ENCODE measurements at regions not wholly inside any gene's neighbourhood (a gene's known extent, or its start where the extent isn't known, plus 50 kb on each side); places are given as distances from the start of the nearest gene placed in this dataset.

DNA sequence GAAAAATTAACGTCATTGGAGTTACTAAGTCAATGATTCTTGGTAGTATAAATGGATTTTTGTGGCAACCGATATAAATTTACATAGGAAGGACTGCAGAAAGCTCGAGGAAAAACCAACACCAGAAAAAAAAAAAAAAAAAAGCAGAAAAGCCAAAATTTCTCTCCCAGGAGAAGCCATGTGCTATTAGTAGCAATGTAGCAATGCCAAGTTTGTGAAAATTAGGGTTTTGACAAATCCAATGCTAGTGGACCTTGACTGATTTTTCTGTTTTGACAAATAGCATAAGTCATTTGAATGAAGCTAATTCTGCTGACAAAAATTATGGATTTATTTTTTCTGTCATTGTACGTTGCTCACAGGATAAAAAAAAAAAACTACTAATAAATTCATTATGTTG is 1561.9 kb downstream of the MRPL39 start:
- no peak for ATAC-seq
- H3K4me1 ChIP-seq: no peaks in the 10 kb centered on the region
- ChIA-PET CTCF (no interaction called here), POLR2A (no interaction called here)
- DNase-seq (ENCODE audit: low read depth in 1 of 2, low spot score in 1 of 2): no peak
- no peak overlapping the region for H3K4me3 ChIP-seq
- no peaks in the 10 kb centered on the region for H3K9me3 ChIP-seq
- FAIRE-seq: no peak
- H3K27ac ChIP-seq: no peak overlapping the region
- TF ChIP-seq, protein P1, sequence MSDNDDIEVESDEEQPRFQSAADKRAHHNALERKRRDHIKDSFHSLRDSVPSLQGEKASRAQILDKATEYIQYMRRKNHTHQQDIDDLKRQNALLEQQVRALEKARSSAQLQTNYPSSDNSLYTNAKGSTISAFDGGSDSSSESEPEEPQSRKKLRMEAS (IDR thresholded peaks at IDR 0.05): no peak
- TF ChIP-seq CEBPB (IDR thresholded peaks at IDR 0.05) (no peak), RAD21 (conservative IDR thresholded peaks at IDR 0.05 in 1 of 2, IDR thresholded peaks at IDR 0.05 in 1 of 2) (no peak)
- 2% methylated on average over 4 of the region's 4 CpGs for WGBS (ENCODE audit: missing lambda C conversion rate)
- H3K4me2 ChIP-seq: no peak overlapping the region

DNA sequence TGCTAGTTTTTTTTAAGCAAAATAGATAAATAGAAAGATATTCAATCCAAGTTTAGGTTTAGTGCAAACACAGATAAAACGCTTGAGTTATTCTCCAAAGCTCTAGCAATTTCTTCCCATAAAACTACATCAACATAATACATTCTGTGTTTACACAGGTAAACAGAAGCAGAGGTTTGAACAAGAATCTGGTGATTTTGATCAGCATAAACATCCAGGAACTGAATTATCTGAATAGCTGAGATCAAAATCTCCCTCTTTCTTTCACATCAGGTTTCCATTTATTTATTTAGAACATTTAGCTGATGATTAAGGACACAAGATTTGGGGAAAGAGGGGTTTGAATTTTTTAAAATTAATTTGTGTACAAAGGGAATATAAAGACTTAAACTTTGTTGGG is 1564.6 kb downstream of the MRPL39 start:
- WGBS (ENCODE audit: missing lambda C conversion rate): 0% methylated on average over 1 of the region's 1 CpG
- CTCF ChIA-PET: no interaction called here

DNA sequence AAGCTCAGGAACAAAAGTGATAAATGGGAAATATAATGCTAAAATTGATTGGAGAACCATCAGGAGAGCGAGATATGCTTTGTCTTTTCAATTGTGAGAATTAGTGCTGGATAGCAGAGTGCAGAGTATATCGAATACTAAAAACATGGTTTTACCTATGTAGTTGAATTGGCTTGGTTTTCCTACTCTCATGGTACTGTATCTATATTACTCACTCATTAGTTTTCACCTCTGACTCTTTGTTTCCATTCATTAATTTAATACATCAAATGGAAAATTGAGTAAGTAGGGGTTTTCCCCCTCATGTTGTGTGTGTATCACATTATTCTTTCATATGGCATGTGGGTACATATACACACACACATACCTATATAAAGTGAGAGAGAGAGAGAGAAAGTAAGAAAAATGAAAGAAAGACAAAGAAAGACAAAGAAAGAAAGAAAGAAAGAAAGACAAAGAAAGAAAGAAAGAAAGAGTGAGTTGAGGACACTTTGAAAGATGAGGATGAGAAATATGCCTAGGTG is 1574.5 kb downstream of the MRPL39 start:
- no peak for DNase-seq (ENCODE audit: low read depth in 1 of 2, low spot score in 1 of 2)
- Histone ChIP-seq H3K4me2 (no peak overlapping the region), H3K4me1 (no peaks in the 10 kb centered on the region), H3K27ac (no peak overlapping the region), H3K9me3 (no peaks in the 10 kb centered on the region), H3K4me3 (no peak overlapping the region)
- ATAC-seq: no peak
- 5% methylated on average over 2 of the region's 2 CpGs for WGBS (ENCODE audit: missing lambda C conversion rate)
- FAIRE-seq: no peak
- TF ChIP-seq HOXB5 (CRISPR knock-in tag; IDR thresholded peaks at IDR 0.05) (no peak), EP300 (IDR thresholded peaks at IDR 0.05) (no peak), BHLHE40 (IDR thresholded peaks at IDR 0.05; ENCODE audit: low read depth, low read length) (no peak), HDAC2 (IDR thresholded peaks at IDR 0.05) (no peak), EHF (CRISPR knock-in tag; IDR thresholded peaks at IDR 0.05) (no peak), FOSB (CRISPR knock-in tag; IDR thresholded peaks at IDR 0.05) (no peak), KDM5A (IDR thresholded peaks at IDR 0.05) (no peak), NFE2L2 (conservative IDR thresholded peaks at IDR 0.05; ENCODE audit: low read length) (no peak), SREBF2 (IDR thresholded peaks at IDR 0.05) (no peak), HOXA7 (CRISPR knock-in tag; IDR thresholded peaks at IDR 0.05) (no peak)
- TF ChIP-seq, protein P2, sequence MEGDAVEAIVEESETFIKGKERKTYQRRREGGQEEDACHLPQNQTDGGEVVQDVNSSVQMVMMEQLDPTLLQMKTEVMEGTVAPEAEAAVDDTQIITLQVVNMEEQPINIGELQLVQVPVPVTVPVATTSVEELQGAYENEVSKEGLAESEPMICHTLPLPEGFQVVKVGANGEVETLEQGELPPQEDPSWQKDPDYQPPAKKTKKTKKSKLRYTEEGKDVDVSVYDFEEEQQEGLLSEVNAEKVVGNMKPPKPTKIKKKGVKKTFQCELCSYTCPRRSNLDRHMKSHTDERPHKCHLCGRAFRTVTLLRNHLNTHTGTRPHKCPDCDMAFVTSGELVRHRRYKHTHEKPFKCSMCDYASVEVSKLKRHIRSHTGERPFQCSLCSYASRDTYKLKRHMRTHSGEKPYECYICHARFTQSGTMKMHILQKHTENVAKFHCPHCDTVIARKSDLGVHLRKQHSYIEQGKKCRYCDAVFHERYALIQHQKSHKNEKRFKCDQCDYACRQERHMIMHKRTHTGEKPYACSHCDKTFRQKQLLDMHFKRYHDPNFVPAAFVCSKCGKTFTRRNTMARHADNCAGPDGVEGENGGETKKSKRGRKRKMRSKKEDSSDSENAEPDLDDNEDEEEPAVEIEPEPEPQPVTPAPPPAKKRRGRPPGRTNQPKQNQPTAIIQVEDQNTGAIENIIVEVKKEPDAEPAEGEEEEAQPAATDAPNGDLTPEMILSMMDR (IDR thresholded peaks at IDR 0.05): no peak
- TF ChIP-seq, protein P3, sequence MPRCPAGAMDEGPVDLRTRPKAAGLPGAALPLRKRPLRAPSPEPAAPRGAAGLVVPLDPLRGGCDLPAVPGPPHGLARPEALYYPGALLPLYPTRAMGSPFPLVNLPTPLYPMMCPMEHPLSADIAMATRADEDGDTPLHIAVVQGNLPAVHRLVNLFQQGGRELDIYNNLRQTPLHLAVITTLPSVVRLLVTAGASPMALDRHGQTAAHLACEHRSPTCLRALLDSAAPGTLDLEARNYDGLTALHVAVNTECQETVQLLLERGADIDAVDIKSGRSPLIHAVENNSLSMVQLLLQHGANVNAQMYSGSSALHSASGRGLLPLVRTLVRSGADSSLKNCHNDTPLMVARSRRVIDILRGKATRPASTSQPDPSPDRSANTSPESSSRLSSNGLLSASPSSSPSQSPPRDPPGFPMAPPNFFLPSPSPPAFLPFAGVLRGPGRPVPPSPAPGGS (IDR thresholded peaks at IDR 0.05): no peak
- ChIA-PET CTCF (no interaction called here), POLR2A (no interaction called here)

More for the DNA sequence above, 1564.6 kb downstream of the MRPL39 start:
- Histone ChIP-seq H3K27ac (no peak overlapping the region), H3K4me1 (no peaks in the 10 kb centered on the region), H3K9me3 (no peaks in the 10 kb centered on the region), H3K4me3 (no peak overlapping the region), H3K4me2 (no peak overlapping the region)
- DNase-seq (ENCODE audit: low read depth in 1 of 2, low spot score in 1 of 2) (no peak), FAIRE-seq (no peak), ATAC-seq (no peak)
- POLR2A ChIA-PET: no interaction called here
- TF ChIP-seq RCOR1 (IDR thresholded peaks at IDR 0.05; ENCODE audit: low read depth, low read length) (no peak), CEBPB (IDR thresholded peaks at IDR 0.05) (no peak), NPAS2 (CRISPR knock-in tag; IDR thresholded peaks at IDR 0.05; ENCODE audit: borderline replicate concordance) (no peak), HOXA7 (CRISPR knock-in tag; IDR thresholded peaks at IDR 0.05) (no peak), ZFP36 (IDR thresholded peaks at IDR 0.05; ENCODE audit: borderline replicate concordance, partially characterized antibody) (no peak), KDM1A (IDR thresholded peaks at IDR 0.05; ENCODE audit: low read depth) (no peak), POLR2AphosphoS2 (conservative IDR thresholded peaks at IDR 0.05; ENCODE audit: low read length) (no peak), TP53 (CRISPR knock-in tag; IDR thresholded peaks at IDR 0.05) (no peak), RAD21 (conservative IDR thresholded peaks at IDR 0.05 in 1 of 2, IDR thresholded peaks at IDR 0.05 in 1 of 2) (no peak), SREBF2 (IDR thresholded peaks at IDR 0.05) (no peak), RARB (CRISPR knock-in tag; IDR thresholded peaks at IDR 0.05) (no peak), MAZ (IDR thresholded peaks at IDR 0.05; ENCODE audit: borderline replicate concordance, low read depth, low read length) (no peak)
- TF ChIP-seq, protein P4, sequence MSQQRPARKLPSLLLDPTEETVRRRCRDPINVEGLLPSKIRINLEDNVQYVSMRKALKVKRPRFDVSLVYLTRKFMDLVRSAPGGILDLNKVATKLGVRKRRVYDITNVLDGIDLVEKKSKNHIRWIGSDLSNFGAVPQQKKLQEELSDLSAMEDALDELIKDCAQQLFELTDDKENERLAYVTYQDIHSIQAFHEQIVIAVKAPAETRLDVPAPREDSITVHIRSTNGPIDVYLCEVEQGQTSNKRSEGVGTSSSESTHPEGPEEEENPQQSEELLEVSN (IDR thresholded peaks at IDR 0.05; ENCODE audit: borderline replicate concordance, low read depth): no peak
- TF ChIP-seq, protein P5, sequence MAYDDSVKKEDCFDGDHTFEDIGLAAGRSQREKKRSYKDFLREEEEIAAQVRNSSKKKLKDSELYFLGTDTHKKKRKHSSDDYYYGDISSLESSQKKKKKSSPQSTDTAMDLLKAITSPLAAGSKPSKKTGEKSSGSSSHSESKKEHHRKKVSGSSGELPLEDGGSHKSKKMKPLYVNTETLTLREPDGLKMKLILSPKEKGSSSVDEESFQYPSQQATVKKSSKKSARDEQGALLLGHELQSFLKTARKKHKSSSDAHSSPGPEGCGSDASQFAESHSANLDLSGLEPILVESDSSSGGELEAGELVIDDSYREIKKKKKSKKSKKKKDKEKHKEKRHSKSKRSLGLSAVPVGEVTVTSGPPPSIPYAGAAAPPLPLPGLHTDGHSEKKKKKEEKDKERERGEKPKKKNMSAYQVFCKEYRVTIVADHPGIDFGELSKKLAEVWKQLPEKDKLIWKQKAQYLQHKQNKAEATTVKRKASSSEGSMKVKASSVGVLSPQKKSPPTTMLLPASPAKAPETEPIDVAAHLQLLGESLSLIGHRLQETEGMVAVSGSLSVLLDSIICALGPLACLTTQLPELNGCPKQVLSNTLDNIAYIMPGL (CRISPR knock-in tag; IDR thresholded peaks at IDR 0.05; ENCODE audit: borderline replicate concordance): no peak
- TF ChIP-seq, protein P6, sequence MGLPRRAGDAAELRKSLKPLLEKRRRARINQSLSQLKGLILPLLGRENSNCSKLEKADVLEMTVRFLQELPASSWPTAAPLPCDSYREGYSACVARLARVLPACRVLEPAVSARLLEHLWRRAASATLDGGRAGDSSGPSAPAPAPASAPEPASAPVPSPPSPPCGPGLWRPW (IDR thresholded peaks at IDR 0.05): no peak
- TF ChIP-seq, protein P7, sequence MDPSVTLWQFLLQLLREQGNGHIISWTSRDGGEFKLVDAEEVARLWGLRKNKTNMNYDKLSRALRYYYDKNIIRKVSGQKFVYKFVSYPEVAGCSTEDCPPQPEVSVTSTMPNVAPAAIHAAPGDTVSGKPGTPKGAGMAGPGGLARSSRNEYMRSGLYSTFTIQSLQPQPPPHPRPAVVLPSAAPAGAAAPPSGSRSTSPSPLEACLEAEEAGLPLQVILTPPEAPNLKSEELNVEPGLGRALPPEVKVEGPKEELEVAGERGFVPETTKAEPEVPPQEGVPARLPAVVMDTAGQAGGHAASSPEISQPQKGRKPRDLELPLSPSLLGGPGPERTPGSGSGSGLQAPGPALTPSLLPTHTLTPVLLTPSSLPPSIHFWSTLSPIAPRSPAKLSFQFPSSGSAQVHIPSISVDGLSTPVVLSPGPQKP (IDR thresholded peaks at IDR 0.05; ENCODE audit: low read depth, low read length): no peak

Measured in A549 (cell line).